Hematopoietic multipotent progenitor cell treated with erythropoietin and hydrocortisone succinate and interleukin-3 and kit ligand, for 8 days (in vitro differentiated cells): ENCODE measurements at regions not wholly inside any gene's neighbourhood (a gene's known extent, or its start where the extent isn't known, plus 50 kb on each side); places are given as distances from the start of the nearest gene placed in this dataset.
"Not testable (repeated sequence)": the region's sequence is repeated elsewhere in the genome, so short reads cannot be mapped to it uniquely, and the experiment has no call there.

Source experiments
- DNase-seq: peaks from one replicate; pipeline ENCODE4 v3.0.0-alpha.2; 2015

- DNase-seq, result not testable (repeated sequence)
Measured at GRCh38 chr6:94687255-94687654, 890.1 kb upstream of the MANEA start.

DNA sequence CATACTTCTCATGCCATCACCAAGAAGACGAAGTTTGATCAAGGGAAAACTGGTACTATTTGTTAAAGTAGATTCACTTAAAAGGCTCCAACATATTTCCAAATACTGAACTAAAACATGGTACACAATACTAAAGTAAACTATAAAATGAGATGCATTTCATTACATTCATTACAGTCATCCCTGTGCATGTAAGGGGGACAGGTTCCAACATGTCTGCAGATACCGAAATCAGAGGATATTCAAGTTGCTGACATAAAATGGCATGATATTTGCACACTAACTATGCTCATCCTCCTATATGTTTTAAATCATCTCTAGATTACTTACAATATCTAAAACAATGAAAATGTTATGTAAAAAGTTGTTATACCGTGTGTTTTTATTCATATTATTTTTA lies 893.9 kb upstream of the MANEA start:
- no peak for DNase-seq

GRCh38 chr6:94680669-94681212 lies 896.6 kb upstream of the MANEA start:
- DNase-seq, result no peak

DNA sequence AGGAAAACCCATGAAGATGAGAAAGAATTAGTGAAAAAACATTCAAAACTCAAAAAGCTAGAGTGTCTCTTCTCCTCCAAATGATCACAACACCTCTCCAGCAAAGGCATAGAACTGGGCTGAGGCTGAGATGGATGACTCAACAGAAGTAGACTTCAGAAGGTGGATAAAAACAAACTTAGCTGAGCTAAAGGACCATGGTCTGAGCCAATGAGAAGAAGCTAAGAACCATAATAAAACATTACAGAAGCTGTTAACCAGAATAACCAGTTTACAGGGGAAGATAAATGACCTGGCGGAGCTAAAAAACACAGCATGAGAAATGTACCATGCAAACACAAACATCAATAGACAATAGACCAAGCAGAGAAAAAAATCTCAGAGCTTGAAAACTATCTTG lies 904.1 kb upstream of the MANEA start:
- DNase-seq, result no peak

DNA sequence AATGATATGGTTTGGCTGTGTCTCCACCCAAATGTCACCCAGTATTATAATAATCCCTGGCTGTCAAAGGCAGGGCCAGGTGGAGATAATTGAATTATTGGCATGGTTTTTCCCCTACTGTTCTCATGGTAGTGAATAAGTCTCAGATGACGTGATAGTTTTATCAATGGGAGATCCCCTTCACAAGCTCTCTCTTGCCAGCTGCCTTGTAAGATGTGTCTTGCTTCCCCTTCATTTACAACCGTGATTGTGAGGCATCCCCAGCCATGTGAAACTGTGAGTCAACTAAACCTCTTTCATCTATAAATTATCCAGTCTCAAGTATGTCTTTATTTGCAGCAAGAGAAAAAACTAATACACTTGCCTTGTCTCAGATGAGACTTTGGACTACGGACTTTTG lies 907.3 kb upstream of the MANEA start:
- no peak for DNase-seq

DNA sequence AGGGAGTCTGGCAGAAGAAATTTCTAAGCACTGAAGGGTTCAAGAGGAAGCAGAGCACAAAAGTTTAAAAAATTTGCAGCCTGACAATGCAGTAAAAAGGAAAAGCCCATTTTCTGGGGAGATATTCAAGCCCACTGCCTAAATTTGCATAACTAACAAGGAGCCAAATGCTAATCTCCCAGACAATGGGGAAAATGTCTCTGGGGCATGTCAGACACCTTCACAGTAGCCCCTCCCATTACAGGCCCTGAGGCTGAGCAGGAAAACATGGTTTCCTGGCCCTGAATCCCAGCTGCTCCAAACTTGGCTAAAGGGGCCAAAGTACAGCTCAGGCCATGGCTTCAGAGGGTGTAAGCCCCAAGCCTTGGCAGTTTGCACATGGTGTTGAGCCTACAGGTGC lies 908.5 kb upstream of the MANEA start:
- no peak for DNase-seq

- DNase-seq, result no peak
Measured at GRCh38 chr6:94658929-94659328, 918.4 kb upstream of the MANEA start.

DNA sequence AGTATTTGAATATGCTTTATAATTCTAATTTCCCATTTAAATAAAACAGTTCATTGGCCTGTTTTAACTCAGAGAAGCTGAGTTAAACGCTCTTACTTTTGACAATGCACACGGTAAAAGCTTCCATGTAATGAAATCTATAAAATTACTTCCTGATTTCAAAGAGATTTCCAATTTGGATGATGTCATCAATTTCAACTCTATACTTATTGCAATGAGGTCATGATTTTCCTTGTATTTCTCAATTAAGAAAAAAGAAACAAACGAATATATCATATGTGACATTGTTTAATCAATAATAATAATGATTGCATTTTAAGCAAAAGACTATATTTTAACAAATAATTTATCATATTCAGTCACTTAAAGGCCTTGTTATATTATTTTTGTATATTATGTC lies 926.1 kb upstream of the MANEA start:
- DNase-seq, result no peak

DNA sequence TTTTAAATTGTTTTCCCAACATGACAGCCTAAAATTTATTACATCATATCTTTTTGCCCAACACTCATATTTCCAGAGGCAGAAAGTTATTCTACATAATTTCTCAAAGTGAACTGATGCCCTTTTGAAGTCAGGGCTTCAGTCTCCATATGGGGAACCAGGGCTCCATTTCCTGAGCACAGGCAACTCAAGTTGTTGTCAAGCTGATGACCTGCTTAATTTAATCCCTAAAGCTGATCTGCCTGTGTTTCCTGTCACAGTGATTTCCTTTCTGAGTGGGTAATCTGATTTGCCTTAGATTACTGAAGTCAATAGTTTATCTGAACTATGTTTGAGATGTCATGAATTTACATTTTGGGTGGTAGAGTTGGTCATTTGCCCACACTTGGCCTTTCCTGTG lies 932.1 kb upstream of the MANEA start:
- no peak for DNase-seq

GRCh38 chr6:94639564-94639963 lies 937.8 kb upstream of the MANEA start:
- no peak for DNase-seq

GRCh38 chr6:94636780-94637385 lies 940.5 kb upstream of the MANEA start:
- DNase-seq, result peak; percentile 19

DNA sequence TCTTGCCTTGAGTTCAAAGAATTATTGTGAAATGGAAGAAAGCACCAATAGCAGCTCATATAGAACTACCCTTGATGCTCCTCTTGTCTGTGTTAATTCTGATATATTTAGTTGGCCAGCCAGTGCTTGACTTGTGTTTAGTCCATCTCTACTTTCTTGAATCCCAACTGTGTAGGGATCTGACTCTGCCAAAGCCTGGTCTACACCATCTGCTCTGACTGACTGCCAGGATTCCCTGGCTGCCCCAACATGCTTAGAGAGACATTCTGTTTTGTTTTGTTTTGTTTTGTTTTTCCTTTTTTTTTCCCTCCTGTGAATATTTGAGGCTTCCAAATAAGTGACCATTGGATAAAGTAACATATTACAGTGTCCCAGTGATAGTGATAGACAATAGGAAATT lies 953.7 kb upstream of the MANEA start:
- no peak for DNase-seq

- no peak for DNase-seq
Measured at GRCh38 chr6:94622783-94623182, 954.6 kb upstream of the MANEA start.

DNA sequence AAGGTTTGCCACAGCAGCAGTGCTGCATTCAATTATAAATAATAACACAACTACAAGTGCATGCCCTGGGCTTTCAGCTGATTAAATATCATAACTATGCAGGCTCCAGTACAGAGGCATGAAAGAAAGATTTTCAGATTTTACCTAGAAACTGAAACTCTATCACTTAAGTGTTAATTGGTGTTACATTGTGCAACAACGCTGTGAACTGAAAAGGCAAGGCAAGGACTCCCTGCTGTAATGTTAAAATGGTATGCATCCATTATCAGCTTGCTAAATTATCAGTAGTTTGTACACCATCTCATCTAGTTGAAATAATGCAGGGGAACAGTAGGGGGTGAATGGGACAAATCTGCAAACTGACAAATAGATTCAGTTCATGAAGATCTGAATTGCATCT lies 976.7 kb upstream of the MANEA start:
- DNase-seq, result no peak

DNA sequence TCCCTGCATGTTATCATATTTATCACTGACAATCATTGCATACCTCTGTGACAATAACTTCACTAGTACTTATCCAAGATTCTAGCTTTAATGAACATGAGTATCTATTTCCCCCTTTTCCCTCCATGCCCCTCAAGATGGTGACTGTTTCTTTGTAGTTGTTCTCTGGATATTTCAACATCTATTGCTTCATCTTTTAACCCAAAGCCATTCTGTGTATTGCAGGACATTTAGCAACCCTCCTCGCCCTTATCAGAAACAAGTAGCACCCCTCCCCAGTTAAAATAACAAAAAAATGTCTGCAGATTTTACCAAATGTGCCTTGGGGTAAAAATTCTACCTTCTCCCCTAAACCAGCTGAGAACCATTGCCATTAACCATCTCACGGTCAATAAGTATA lies 979.8 kb upstream of the MANEA start:
- no peak for DNase-seq

DNA sequence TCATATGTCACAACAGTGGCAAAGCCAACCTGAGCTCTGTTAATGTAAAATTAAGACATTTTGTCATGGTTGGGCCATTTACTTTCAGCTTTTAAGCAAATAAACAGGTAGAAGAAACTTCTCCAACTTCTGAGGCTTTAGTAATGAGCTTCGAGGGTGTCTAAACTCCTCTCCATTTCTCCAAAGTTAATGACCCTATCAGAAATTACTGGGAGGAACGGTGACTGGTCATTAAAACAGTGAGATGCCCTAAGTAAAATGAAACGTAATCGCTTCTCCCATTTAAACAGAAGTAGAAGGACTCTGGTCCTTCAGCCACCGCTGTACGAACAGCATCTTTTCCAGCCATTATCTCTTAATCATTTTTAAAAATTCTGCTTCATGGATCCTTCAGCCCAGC lies 986.9 kb upstream of the MANEA start:
- no peak for DNase-seq

DNA sequence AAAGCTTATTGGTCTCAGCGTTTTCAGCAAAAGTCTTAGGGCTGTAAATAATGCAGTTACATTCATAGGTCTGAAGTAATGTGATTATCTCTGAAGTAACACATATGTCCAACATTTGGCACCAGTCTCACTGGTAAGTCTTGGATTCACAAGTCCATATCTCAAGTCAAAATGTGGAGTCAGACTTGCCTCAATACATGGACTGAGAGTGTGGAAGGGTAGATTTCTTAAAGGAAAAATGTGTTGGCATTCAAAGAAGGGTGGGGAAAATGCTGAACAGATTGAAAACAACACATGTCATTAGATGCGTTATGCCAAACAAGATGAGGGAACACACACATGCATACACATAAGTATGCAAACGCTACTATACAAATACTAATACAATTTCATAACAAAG lies 989.0 kb upstream of the MANEA start:
- no peak for DNase-seq

GRCh38 chr6:94584211-94584610 lies 993.1 kb upstream of the MANEA start:
- no peak for DNase-seq

DNA sequence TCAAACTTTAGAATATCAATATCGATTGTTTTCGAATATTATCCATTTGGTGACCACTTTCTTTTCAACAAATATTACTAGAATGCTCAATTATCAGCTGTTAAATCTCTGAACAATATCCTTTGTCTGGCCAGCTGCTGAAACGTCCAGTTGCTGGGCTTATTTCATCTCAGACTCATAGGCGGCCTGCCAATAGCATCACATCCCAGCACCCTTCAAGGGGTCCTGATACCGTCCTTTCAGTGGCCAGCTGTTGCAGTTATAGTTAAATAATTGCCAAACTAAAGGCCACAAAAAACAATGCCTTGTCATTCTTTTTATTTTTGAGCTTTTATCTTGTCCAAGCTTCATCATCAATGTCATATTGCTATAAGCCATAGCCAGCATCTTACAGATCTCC lies 1006.8 kb upstream of the MANEA start:
- DNase-seq, result no peak

DNA sequence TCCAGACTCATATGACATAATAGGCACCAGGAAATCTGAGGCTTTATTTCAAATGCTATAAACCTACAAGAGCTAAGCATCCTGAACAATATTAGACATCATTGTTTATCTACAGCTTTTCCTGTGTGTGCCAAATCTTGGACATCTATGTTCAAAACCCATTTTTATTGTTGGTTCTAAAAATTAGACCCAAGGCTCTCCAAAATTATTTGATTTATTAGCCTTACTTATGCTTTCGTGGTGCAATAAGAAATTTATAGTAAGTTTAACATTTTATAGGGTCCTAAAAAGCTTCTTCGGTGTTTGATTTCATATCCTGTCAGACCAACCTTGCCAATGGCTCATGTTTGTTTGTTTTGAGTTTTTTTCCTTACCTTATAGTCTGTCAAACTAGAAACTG lies 1014.5 kb upstream of the MANEA start:
- DNase-seq, result no peak

DNA sequence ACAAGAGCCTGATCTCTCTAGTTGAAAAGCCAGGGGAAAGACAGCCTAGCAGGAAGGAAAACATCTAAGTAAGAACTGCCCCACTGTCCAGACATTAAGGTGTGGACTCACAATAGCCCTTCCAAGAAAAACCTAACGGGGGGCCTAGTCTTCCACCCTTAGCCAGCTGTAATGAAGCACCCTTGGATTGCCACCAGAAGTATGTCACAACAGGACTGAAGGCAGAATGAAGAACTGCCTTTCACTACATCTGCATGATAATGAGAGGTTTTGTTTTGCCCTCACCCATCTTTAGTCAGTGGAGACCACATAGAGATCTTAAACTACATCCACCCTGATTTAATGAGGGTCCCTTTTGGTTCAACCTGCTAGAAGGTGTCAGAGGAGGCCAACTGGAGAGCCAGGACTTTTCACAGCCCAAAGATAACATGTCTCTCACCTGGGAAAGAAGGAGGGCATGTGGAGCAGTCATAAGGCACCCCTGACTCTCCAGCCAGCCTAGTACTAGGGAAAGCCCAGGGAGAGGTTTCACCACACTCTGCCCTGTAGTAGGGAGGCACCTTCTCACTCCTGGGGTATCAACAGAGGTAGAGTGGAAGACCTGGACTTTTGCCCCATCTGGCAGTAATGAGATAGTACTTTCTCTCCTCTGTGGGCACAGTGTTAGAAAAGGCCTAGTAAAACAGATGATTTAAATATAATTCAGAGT lies 1017.4 kb upstream of the MANEA start:
- DNase-seq, result no peak

GRCh38 chr6:94557207-94557606 lies 1020.1 kb upstream of the MANEA start:
- not testable (repeated sequence) for DNase-seq

DNA sequence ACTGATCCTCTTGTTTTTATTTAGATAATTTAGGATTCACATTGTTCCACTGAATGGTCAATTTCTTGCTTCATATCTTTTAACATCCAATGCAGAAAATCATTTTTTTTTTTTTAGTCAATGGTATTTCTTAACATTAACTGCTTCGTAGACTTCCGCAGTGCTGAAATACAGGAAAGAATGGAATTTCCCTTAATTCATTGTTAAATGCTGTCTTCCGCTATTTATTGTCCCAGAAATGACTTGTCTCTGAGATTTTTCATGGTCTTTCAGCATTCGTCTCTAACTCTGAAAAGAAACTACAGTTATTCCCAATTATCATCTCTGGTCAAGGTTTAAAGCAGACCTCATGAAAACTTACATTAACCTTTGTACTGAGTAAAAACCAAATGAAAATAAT lies 1029.1 kb upstream of the MANEA start:
- DNase-seq, result no peak

DNA sequence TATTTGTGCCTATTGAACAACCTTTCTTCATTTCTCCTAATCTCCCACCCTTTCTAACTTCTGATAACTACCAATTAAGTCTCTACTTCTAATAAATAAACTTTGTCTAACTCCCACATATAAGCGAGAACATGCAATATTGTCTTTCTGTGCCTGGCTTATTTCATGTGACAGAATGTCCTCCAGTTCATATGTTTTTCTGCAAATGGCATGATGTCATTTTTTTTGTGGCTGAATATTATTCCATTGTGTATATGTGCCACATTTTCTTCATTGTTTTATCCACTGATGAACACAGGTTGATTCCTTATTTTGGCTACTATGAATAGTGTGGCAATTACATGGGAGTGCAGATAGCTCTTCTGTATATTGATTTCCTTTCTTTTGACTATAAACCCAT lies 1041.5 kb upstream of the MANEA start:
- DNase-seq, result no peak
